HCT116 (cell line): ENCODE measurements at regions not wholly inside any gene's neighbourhood (a gene's known extent, or its start where the extent isn't known, plus 50 kb on each side); places are given as distances from the start of the nearest gene placed in this dataset.

Experiments
- ATAC-seq: fragments of 200-7000 bp; cut with Tn5 transposase; 2 replicates; pipeline ENCODE4 v1.9.1; 2020; ENCODE audit warnings: mild to moderate bottlenecking, moderate library complexity
- BruUV-seq: library from RNA; stranded (reverse); fragments of 400-500 nt; replicated peaks from 2 replicates; lab custom pipeline; 2021; lab: Mats Ljungman, UMichigan
- CTCF ChIA-PET: fragments of 300-600 bp; sonication (Branson Sonifier 250); formaldehyde crosslinking; loops from one replicate; lab custom pipeline; 2021; ENCODE audit warnings: antibody characterized with exemption; lab: Charles Lee
- POLR2A ChIA-PET: fragments of 300-600, 350-600 bp; sonication (Branson Sonifier 250); formaldehyde crosslinking; loops from one replicate; lab custom pipeline; 2021; ENCODE audit warnings: antibody characterized with exemption; lab: Charles Lee
- RAD21 ChIA-PET, 2 experiments: fragments of 300-600 bp; sonication (Branson Sonifier 250); formaldehyde crosslinking; loops; one replicate each; lab custom pipeline; 2023; ENCODE audit warnings: low total read pairs in 2 of 2; ENCODE audit not compliant: uncharacterized antibody in 2 of 2, unreplicated experiment in 2 of 2, low non-redundant PET in 1 of 2; lab: Charles Lee
- DNase-seq: peaks from one replicate; pipeline ENCODE4 v3.0.0-alpha.2; 2010; ENCODE audit warnings: low read depth, low spot score
- H2AFZ ChIP-seq: fragments of 200-600 bp; shearing (Covaris generic), sonication (generic); 2 replicates; pipeline ENCODE4 v1.6.1; 2017; ENCODE audit warnings: low read depth, mixed run types, mixed read lengths, antibody characterized with exemption, low read length; ENCODE audit not compliant: poor library complexity, severe bottlenecking
- H3K27ac ChIP-seq: 2 replicates; pipeline ENCODE4 v1.5.1; 2012; ENCODE audit warnings: low read depth, low read length
- H3K27me3 ChIP-seq: fragments of 200-600 bp; sonication (generic); 2 replicates; pipeline ENCODE4 v1.6.1; 2016; ENCODE audit warnings: mixed run types, low read length, mixed read lengths; ENCODE audit not compliant: insufficient read depth
- H3K36me3 ChIP-seq, 2 experiments: fragments of 200-500 bp in 1 of 2; fragments of 200-600 bp in 1 of 2; sonication (Bioruptor generic) in 1 of 2; sonication (generic) in 1 of 2; 2 replicates each; pipeline versions ENCODE4 v1.5.1 to v1.6.1; 2014 to 2016; ENCODE audit warnings: low read length in 2 of 2, inconsistent platforms in 1 of 2, mixed read lengths in 1 of 2, mixed run types in 1 of 2; ENCODE audit not compliant: insufficient read depth in 2 of 2, control insufficient read depth in 1 of 2
- H3K4me1 ChIP-seq, 2 experiments: fragments of 200-600 bp in 1 of 2; sonication (generic) in 1 of 2; 2 replicates each; pipeline versions ENCODE4 v1.5.1 to v1.6.1; 2012 to 2017; ENCODE audit warnings: low read length in 2 of 2, inconsistent platforms in 1 of 2, mild to moderate bottlenecking in 1 of 2, mixed read lengths in 1 of 2, mixed run types in 1 of 2, moderate library complexity in 1 of 2; ENCODE audit not compliant: insufficient read depth in 2 of 2, control insufficient read depth in 1 of 2
- H3K4me2 ChIP-seq: fragments of 200-600 bp; sonication (generic); 2 replicates; pipeline ENCODE4 v1.6.1; 2017; ENCODE audit warnings: mixed run types, low read length, mixed read lengths
- H3K4me3 ChIP-seq, 2 experiments: fragments of 200-600 bp in 1 of 2; sonication (generic) in 1 of 2; replicated peaks in 1 of 2; 2 replicates each; pipeline ENCODE4 v1.5.1; 2011 to 2016; ENCODE audit warnings: low read length in 2 of 2, control low read depth in 1 of 2, low read depth in 1 of 2, mild to moderate bottlenecking in 1 of 2, mixed read lengths in 1 of 2, mixed run types in 1 of 2
- H3K79me2 ChIP-seq: fragments of 200-600 bp; sonication (generic); 2 replicates; pipeline ENCODE4 v1.6.1; 2017; ENCODE audit warnings: mild to moderate bottlenecking, mixed run types, low read length, moderate library complexity, mixed read lengths; ENCODE audit not compliant: insufficient read depth
- H3K9ac ChIP-seq: fragments of 200-600 bp; sonication (generic); 2 replicates; pipeline ENCODE4 v1.6.1; 2016; ENCODE audit warnings: low read length, mixed read lengths
- H3K9me2 ChIP-seq: fragments of 200-600 bp; sonication (generic), shearing (Covaris generic); 2 replicates; pipeline ENCODE4 v1.6.1; 2017; ENCODE audit warnings: mixed run types, mild to moderate bottlenecking, moderate library complexity; ENCODE audit not compliant: insufficient read depth
- H3K9me3 ChIP-seq, 2 experiments: fragments of 200-500 bp in 1 of 2; fragments of 200-600 bp in 1 of 2; sonication (Bioruptor generic) in 1 of 2; sonication (generic) in 1 of 2; 2 replicates each; pipeline ENCODE4 v1.6.1; 2014 to 2017; ENCODE audit warnings: low read length in 2 of 2, mixed read lengths in 2 of 2, inconsistent platforms in 1 of 2, low read depth in 1 of 2, mild to moderate bottlenecking in 1 of 2, mixed run types in 1 of 2, moderate library complexity in 1 of 2; ENCODE audit not compliant: control insufficient read depth in 1 of 2, insufficient read depth in 1 of 2
- H4K20me1 ChIP-seq: fragments of 200-600 bp; sonication (generic), shearing (Covaris generic); 2 replicates; pipeline ENCODE4 v1.6.1; 2017; ENCODE audit warnings: mixed run types, mild to moderate bottlenecking, moderate library complexity; ENCODE audit not compliant: insufficient read depth
- CEBPB ChIP-seq: IDR thresholded peaks from 2 replicates; pipeline ENCODE4 v1.6.1; 2012; ENCODE audit warnings: low read depth
- EGR1 ChIP-seq: IDR thresholded peaks from 2 replicates; pipeline ENCODE4 v1.6.1; 2012; ENCODE audit warnings: low read depth
- ELF1 ChIP-seq: IDR thresholded peaks from 2 replicates; pipeline ENCODE4 v1.6.1; 2012; ENCODE audit warnings: low read depth, borderline replicate concordance
- EZH2 ChIP-seq: fragments of 200-600 bp; sonication (generic); IDR thresholded peaks from 2 replicates; pipeline ENCODE4 v1.6.1; 2017; ENCODE audit warnings: antibody characterized with exemption, mixed run types
- EZH2phosphoT487 ChIP-seq: fragments of 200-600 bp; IDR thresholded peaks from 2 replicates; pipeline ENCODE4 v1.6.1; 2018; ENCODE audit warnings: antibody characterized with exemption, borderline replicate concordance
- FOSL1 ChIP-seq: IDR thresholded peaks from 2 replicates; pipeline ENCODE4 v1.6.1; 2012; ENCODE audit warnings: low read depth
- JUND ChIP-seq: IDR thresholded peaks from 2 replicates; pipeline ENCODE4 v1.6.1; 2012
- POLR2A ChIP-seq: IDR thresholded peaks from 2 replicates; pipeline ENCODE4 v1.7.0; 2011; ENCODE audit warnings: borderline replicate concordance; ENCODE audit not compliant: insufficient read depth, insufficient read length; ENCODE audit errors: extremely low read depth
- POLR2AphosphoS5 ChIP-seq: IDR thresholded peaks from 2 replicates; pipeline ENCODE4 v1.6.1; 2011; ENCODE audit warnings: mild to moderate bottlenecking, low read depth, low read length, moderate library complexity
- RAD21 ChIP-seq: IDR thresholded peaks from 2 replicates; pipeline ENCODE4 v1.6.1; 2012; ENCODE audit warnings: low read depth, mild to moderate bottlenecking
- SIN3A ChIP-seq: IDR thresholded peaks from 2 replicates; pipeline ENCODE4 v1.6.1; 2012; ENCODE audit warnings: low read depth
- SRF ChIP-seq: IDR thresholded peaks from 2 replicates; pipeline ENCODE4 v1.6.1; 2012; ENCODE audit warnings: low read depth
- YY1 ChIP-seq: IDR thresholded peaks from 2 replicates; pipeline ENCODE4 v1.6.1; 2011; ENCODE audit warnings: low read length, low read depth, moderate library complexity, mild to moderate bottlenecking; ENCODE audit not compliant: insufficient replicate concordance; ENCODE audit errors: extremely low read depth
- ZFX ChIP-seq: fragments of 450-650 bp; IDR thresholded peaks from 2 replicates; pipeline ENCODE4 v1.6.1; 2017
- ZNF274 ChIP-seq: fragments of 200-500 bp; sonication (Bioruptor generic); IDR thresholded peaks from 2 replicates; pipeline ENCODE4 v1.6.1; 2014; ENCODE audit warnings: mild to moderate bottlenecking, low read depth, low read length, inconsistent platforms
- intact Hi-C: fragments of 100-400 bp; cut with micrococcal nuclease; formaldehyde crosslinking; loops from 2 replicates; pipeline ENCODE4 v1.10.0; 2022
- TF ChIP-seq, protein P1 (sequence below): IDR thresholded peaks from 2 replicates; pipeline ENCODE4 v1.6.1; 2012; ENCODE audit warnings: low read depth

DNA sequence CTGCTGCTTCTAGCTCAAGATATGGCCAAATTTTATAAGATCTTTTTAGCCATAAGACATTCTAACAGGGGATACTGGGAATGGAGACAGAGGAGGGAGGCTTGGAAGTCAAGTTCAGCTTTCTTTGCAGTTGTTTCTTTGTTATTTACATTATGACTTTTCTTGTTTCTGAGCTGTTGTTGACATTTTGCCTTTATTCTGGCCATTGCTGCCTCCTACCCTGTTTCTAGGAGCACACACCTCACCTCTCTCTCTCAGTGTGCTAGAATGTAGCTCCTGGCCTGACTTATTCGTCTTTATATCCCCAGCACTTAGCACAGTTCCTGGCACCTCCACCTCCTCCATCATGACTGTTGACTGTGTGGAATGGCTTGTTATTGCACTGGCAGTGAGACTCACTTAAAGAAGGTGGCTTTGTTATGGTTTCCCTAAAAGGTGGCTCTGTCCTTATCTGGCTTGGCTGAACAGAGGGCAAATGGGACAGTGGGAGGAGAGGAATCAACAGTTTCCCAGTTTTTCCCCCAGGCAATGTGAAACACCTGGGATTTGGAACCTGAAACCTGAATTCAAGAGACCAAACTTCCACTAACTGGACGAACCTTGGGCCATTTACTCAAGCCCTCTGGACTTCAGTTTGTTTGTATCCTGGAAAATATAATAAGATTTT, 76.1 kb upstream of the PPP2R5A start:
- ChIA-PET RAD21 (no interaction called here), POLR2A (no interaction called here)
- no peaks in the 10 kb centered on the region for H4K20me1 ChIP-seq
- no peak overlapping the region for H3K4me3 ChIP-seq
- DNase-seq: no peak
- no peaks in the 10 kb centered on the region for H3K9me2 ChIP-seq
- H3K36me3 ChIP-seq: no peaks in the 10 kb centered on the region
- H3K4me1 ChIP-seq: no peaks in the 10 kb centered on the region
- H2AFZ ChIP-seq: no peak overlapping the region
- no TSS peak for BruUV-seq
- H3K9me3 ChIP-seq: no peaks in the 10 kb centered on the region
- TF ChIP-seq EGR1: no peak
- TF ChIP-seq POLR2A: no peak
- TF ChIP-seq, protein P1, sequence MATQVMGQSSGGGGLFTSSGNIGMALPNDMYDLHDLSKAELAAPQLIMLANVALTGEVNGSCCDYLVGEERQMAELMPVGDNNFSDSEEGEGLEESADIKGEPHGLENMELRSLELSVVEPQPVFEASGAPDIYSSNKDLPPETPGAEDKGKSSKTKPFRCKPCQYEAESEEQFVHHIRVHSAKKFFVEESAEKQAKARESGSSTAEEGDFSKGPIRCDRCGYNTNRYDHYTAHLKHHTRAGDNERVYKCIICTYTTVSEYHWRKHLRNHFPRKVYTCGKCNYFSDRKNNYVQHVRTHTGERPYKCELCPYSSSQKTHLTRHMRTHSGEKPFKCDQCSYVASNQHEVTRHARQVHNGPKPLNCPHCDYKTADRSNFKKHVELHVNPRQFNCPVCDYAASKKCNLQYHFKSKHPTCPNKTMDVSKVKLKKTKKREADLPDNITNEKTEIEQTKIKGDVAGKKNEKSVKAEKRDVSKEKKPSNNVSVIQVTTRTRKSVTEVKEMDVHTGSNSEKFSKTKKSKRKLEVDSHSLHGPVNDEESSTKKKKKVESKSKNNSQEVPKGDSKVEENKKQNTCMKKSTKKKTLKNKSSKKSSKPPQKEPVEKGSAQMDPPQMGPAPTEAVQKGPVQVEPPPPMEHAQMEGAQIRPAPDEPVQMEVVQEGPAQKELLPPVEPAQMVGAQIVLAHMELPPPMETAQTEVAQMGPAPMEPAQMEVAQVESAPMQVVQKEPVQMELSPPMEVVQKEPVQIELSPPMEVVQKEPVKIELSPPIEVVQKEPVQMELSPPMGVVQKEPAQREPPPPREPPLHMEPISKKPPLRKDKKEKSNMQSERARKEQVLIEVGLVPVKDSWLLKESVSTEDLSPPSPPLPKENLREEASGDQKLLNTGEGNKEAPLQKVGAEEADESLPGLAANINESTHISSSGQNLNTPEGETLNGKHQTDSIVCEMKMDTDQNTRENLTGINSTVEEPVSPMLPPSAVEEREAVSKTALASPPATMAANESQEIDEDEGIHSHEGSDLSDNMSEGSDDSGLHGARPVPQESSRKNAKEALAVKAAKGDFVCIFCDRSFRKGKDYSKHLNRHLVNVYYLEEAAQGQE: no peak
- no peak for TF ChIP-seq ELF1
- TF ChIP-seq, all 23 proteins: peak for 0
- CTCF ChIA-PET: no interaction called here
- Histone ChIP-seq H3K4me2 (no peak overlapping the region), H3K79me2 (no peaks in the 10 kb centered on the region), H3K9ac (no peak overlapping the region), H3K27ac (no peak overlapping the region), H3K27me3 (no peaks in the 10 kb centered on the region)
- ATAC-seq: no peak
- intact Hi-C loops: no loop called here

DNA sequence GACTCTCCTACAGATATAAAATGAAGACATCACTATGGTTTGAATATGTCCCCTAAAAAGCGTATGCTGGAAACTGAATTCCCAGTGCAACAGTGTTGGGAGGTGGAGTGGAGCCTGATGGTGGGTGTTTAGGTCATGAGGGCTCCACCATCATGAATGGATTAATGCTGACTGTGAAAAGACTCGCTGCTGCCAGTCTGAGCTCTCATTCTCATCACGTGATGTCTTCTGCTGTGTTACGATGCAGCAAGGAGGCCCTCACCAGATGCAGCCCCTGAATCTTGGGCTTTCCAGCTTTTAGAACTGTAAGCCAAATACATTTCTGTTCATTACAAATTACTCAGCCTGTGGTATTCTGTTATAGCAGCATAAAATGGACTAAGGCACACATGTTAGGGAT, 73.8 kb upstream of the PPP2R5A start:
- intact Hi-C loops: no loop called here
- Histone ChIP-seq H2AFZ (no peak overlapping the region), H3K9me3 (no peaks in the 10 kb centered on the region), H3K27me3 (no peaks in the 10 kb centered on the region), H3K79me2 (no peaks in the 10 kb centered on the region), H3K9me2 (no peaks in the 10 kb centered on the region), H3K4me1 (no peaks in the 10 kb centered on the region), H3K27ac (no peak overlapping the region), H3K4me2 (no peak overlapping the region), H4K20me1 (no peaks in the 10 kb centered on the region), H3K9ac (no peak overlapping the region), H3K36me3 (no peaks in the 10 kb centered on the region), H3K4me3 (no peak overlapping the region)
- DNase-seq (no peak), ATAC-seq (no peak)
- RAD21 ChIA-PET: no interaction called here
- CTCF ChIA-PET: no interaction called here
- TF ChIP-seq POLR2A: no peak
- TF ChIP-seq ZFX: no peak
- no peak for TF ChIP-seq SIN3A
- TF ChIP-seq ZNF274: no peak
- TF ChIP-seq FOSL1: no peak
- no peak for TF ChIP-seq EZH2phosphoT487
- no peak for TF ChIP-seq SRF
- no peak for TF ChIP-seq JUND
- TF ChIP-seq EGR1: no peak
- TF ChIP-seq EZH2: no peak
- no peak for TF ChIP-seq YY1
- no peak for TF ChIP-seq RAD21
- TF ChIP-seq ELF1: no peak
- no peak for TF ChIP-seq POLR2AphosphoS5
- no peak for TF ChIP-seq CEBPB
- no TSS peak for BruUV-seq
- POLR2A ChIA-PET: no interaction called here
